GM12878 (cell line): ENCODE measurements at regions not wholly inside any gene's neighbourhood (a gene's known extent, or its start where the extent isn't known, plus 50 kb on each side); places are given as distances from the start of the nearest gene placed in this dataset.

Source experiments
- ATAC-seq: fragments of 200-7000 bp; cut with Tn5 transposase; 3 replicates; pipeline ENCODE4 v1.9.1; 2020; ENCODE audit warnings: mild to moderate bottlenecking, moderate library complexity
- BruUV-seq: library from RNA; stranded (reverse); fragments of 400-500 nt; replicated peaks from 2 replicates; lab custom pipeline; 2021; lab: Mats Ljungman, UMichigan
- CTCF ChIA-PET: fragments of 300-600 bp; sonication (Branson Sonifier 250); formaldehyde crosslinking; extraction: SDS; loops from one replicate; lab custom pipeline; 2021; ENCODE audit warnings: inconsistent platforms; lab: Yijun Ruan, JAX
- POLR2A ChIA-PET: fragments of 350-600 bp; formaldehyde crosslinking; extraction: SDS; loops from one replicate; lab custom pipeline; 2021; ENCODE audit warnings: inconsistent platforms; lab: Charles Lee
- RAD21 ChIA-PET: fragments of 300-600 bp; sonication (Branson Sonifier 250); formaldehyde crosslinking; loops from one replicate; lab custom pipeline; 2023; ENCODE audit warnings: antibody characterized with exemption; ENCODE audit not compliant: unreplicated experiment; lab: Charles Lee
- SMC1A ChIA-PET: fragments of 300-600 bp; sonication (Branson Sonifier 250); formaldehyde crosslinking; loops from one replicate; lab custom pipeline; 2023; ENCODE audit not compliant: unreplicated experiment, uncharacterized antibody; lab: Charles Lee
- DNase-seq: peaks from one replicate; pipeline ENCODE4 v3.0.0-alpha.2; 2011; ENCODE audit warnings: low read depth, low spot score
- FAIRE-seq: peaks from 3 replicates; lab custom pipeline; 2011; peaks lifted over from hg19 to GRCh38; lab: Jason Lieb, UNC
- H2AFZ ChIP-seq: 2 replicates; pipeline ENCODE4 v1.6.0; 2011; ENCODE audit warnings: low read depth, low read length, control low read depth; ENCODE audit not compliant: control insufficient read depth
- H3K27ac ChIP-seq: 2 replicates; pipeline ENCODE4 v1.5.1; 2011; ENCODE audit warnings: control low read depth; ENCODE audit not compliant: control insufficient read depth, insufficient read depth
- H3K27me3 ChIP-seq, 2 experiments: replicated peaks in 1 of 2; 2 replicates each; pipeline versions ENCODE4 v1.6.0 to v1.6.1; 2011; ENCODE audit warnings: low read length in 1 of 2; ENCODE audit not compliant: control insufficient read depth in 2 of 2, insufficient read depth in 2 of 2
- H3K36me3 ChIP-seq, 2 experiments: 2 replicates each; pipeline ENCODE4 v1.5.1; 2011; ENCODE audit warnings: low read length in 1 of 2; ENCODE audit not compliant: control insufficient read depth in 2 of 2, insufficient read depth in 2 of 2
- H3K4me1 ChIP-seq: 2 replicates; pipeline ENCODE4 v1.6.1; 2011; ENCODE audit warnings: mild to moderate bottlenecking, low read length, moderate library complexity, mixed read lengths; ENCODE audit not compliant: control insufficient read depth, insufficient read depth
- H3K4me2 ChIP-seq: 2 replicates; pipeline ENCODE4 v1.6.0; 2011; ENCODE audit warnings: control low read depth; ENCODE audit not compliant: control insufficient read depth, insufficient read depth
- H3K4me3 ChIP-seq: fragments of 200-600 bp; sonication (generic); 2 replicates; pipeline ENCODE4 v1.5.1; 2016
- H3K79me2 ChIP-seq: 2 replicates; pipeline ENCODE4 v1.6.0; 2011; ENCODE audit warnings: low read length; ENCODE audit not compliant: control insufficient read depth, insufficient read depth
- H3K9ac ChIP-seq: 2 replicates; pipeline ENCODE4 v1.8.0; 2011; ENCODE audit warnings: low read length, control low read depth, mixed read lengths; ENCODE audit not compliant: control insufficient read depth, insufficient read depth
- H3K9me3 ChIP-seq: replicated peaks from 3 replicates; pipeline ENCODE4 v1.5.1; 2011; ENCODE audit warnings: mild to moderate bottlenecking, low read length; ENCODE audit not compliant: control insufficient read depth, insufficient read depth
- H4K20me1 ChIP-seq: 2 replicates; pipeline ENCODE4 v1.6.0; 2011; ENCODE audit not compliant: control insufficient read depth, insufficient read depth
- BHLHE40 ChIP-seq, 2 experiments: fragments of 450-650 bp in 1 of 2; IDR thresholded peaks; 2 replicates each; pipeline ENCODE4 v1.6.1; 2011 to 2017; ENCODE audit warnings: low read depth in 2 of 2, borderline replicate concordance in 1 of 2, improper control_type of control experiment in 1 of 2, low read length in 1 of 2, mild to moderate bottlenecking in 1 of 2
- CBFB ChIP-seq: IDR thresholded peaks from 2 replicates; pipeline ENCODE4 v1.6.1; 2016; ENCODE audit warnings: antibody characterized with exemption, low read depth
- EED ChIP-seq: sonication (generic); IDR thresholded peaks from 2 replicates; pipeline ENCODE4 v1.6.1; 2016; ENCODE audit warnings: antibody characterized with exemption, low read depth
- JUNB ChIP-seq: IDR thresholded peaks from 2 replicates; pipeline ENCODE4 v1.6.1; 2016; ENCODE audit warnings: antibody characterized with exemption, mild to moderate bottlenecking
- NFXL1 ChIP-seq: fragments of 450-650 bp; IDR thresholded peaks from 2 replicates; pipeline ENCODE4 v1.6.1; 2017; ENCODE audit warnings: antibody characterized with exemption, mild to moderate bottlenecking, borderline replicate concordance
- RB1 ChIP-seq: fragments of 450-650 bp; formaldehyde crosslinking; IDR thresholded peaks from 2 replicates; pipeline ENCODE4 v1.6.1; 2017; ENCODE audit warnings: mild to moderate bottlenecking, borderline replicate concordance
- RELA ChIP-seq: fragments of 450-650 bp; IDR thresholded peaks from 2 replicates; pipeline ENCODE4 v1.8.0; 2014; ENCODE audit warnings: borderline replicate concordance; ENCODE audit not compliant: partially characterized antibody
- RELB ChIP-seq: fragments of 450-650 bp; IDR thresholded peaks from 2 replicates; pipeline ENCODE4 v1.6.1; 2017; ENCODE audit warnings: low read depth, mild to moderate bottlenecking, moderate library complexity
- SREBF2 ChIP-seq: IDR thresholded peaks from 2 replicates; pipeline ENCODE4 v1.6.1; 2012; ENCODE audit warnings: mild to moderate bottlenecking, low read length
- SRF ChIP-seq, 2 experiments: IDR thresholded peaks; 2 replicates each; pipeline ENCODE4 v1.6.1; 2011; ENCODE audit warnings: low read depth in 2 of 2, low read length in 2 of 2, mild to moderate bottlenecking in 1 of 2, moderate library complexity in 1 of 2
- WGBS: methylation state at CpG from one replicate; pipeline ENCODE4 v1.1.6; 2016; ENCODE audit warnings: low lambda C conversion rate; ENCODE audit not compliant: insufficient replicate concordance, insufficient coverage; ENCODE audit errors: missing lambda C conversion rate; 5-methylcytosine and 5-hydroxymethylcytosine counted together
- in situ Hi-C: fragments of 300-500 bp; cut with MboI; formaldehyde crosslinking; loops from 9 replicates; pipeline ENCODE4 v1.14.3; 2018; ENCODE audit warnings: mixed read lengths
- intact Hi-C: fragments of 100-400 bp; cut with micrococcal nuclease; formaldehyde crosslinking; loops from one replicate; pipeline ENCODE4 v1.14.2; 2022; ENCODE audit not compliant: unreplicated experiment
- TF ChIP-seq, protein P1 (sequence below): IDR thresholded peaks from 2 replicates; pipeline ENCODE4 v1.6.1; 2012; ENCODE audit warnings: low read depth, low read length, improper control_type of control experiment

GRCh38 chr10:33546031-33546430 lies 211.6 kb upstream of the NRP1 start:
- Histone ChIP-seq H3K27me3 (no peaks in the 10 kb centered on the region), H2AFZ (no peak overlapping the region), H3K9me3 (no peaks in the 10 kb centered on the region), H3K9ac (no peak overlapping the region), H3K27ac (no peak overlapping the region), H3K4me3 (no peak overlapping the region), H3K4me2 (no peak overlapping the region), H3K36me3 (no peaks in the 10 kb centered on the region), H3K4me1 (no peaks in the 10 kb centered on the region), H4K20me1 (no peaks in the 10 kb centered on the region), H3K79me2 (no peaks in the 10 kb centered on the region)
- ATAC-seq = no peak
- no peak for TF ChIP-seq RELA
- TF ChIP-seq, protein P1, sequence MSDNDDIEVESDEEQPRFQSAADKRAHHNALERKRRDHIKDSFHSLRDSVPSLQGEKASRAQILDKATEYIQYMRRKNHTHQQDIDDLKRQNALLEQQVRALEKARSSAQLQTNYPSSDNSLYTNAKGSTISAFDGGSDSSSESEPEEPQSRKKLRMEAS = no peak
- no peak for TF ChIP-seq RB1
- TF ChIP-seq CBFB = no peak
- no peak for TF ChIP-seq NFXL1
- TF ChIP-seq SRF (IDR thresholded peaks at IDR 0.05; ENCODE audit: low read depth in 2 of 2, low read length in 2 of 2) = no peak
- TF ChIP-seq SREBF2 = no peak
- no peak for TF ChIP-seq RELB
- TF ChIP-seq JUNB = no peak
- TF ChIP-seq BHLHE40 (IDR thresholded peaks at IDR 0.05; ENCODE audit: borderline replicate concordance in 1 of 2, low read depth in 2 of 2, low read length in 1 of 2) = no peak
- TF ChIP-seq EED = no peak
- ChIA-PET SMC1A (interaction anchor here (0.6 to 1.5 kb wide), 6 partner anchors 10 to 148 kb away, joined by 3 to 5 read pairs (median 4); no protein-coding TSS in a partner anchor), RAD21 (no interaction called here), CTCF (interaction anchor here (1.0 to 1.3 kb wide), 3 partner anchors 20 to 80 kb away, joined by 3 read pairs; no protein-coding TSS in a partner anchor), POLR2A (no interaction called here)
- in situ Hi-C loops (no loop called here), intact Hi-C loops (no loop called here)
- no TSS peak for BruUV-seq
- WGBS = 0% methylated on average over 1 of the region's 1 CpG
- FAIRE-seq = no peak
- no peak for DNase-seq
